Prostate gland (tissue), 2 donors: ENCODE measurements at regions not wholly inside any gene's neighbourhood (a gene's known extent, or its start where the extent isn't known, plus 50 kb on each side); places are given as distances from the start of the nearest gene placed in this dataset.

Source experiments
- DNase-seq: peaks from one replicate; pipeline ENCODE4 v3.0.0-alpha.2; 2019; ENCODE audit warnings: low spot score
- H3K27ac ChIP-seq, 2 donors: fragments of 200-600 bp; sonication (generic); 2 replicates each; pipeline ENCODE4 v1.5.1; 2017 to 2019
- H3K27me3 ChIP-seq: fragments of 200-600 bp; sonication (generic); replicated peaks from 2 replicates; pipeline ENCODE4 v1.5.1; 2019; ENCODE audit not compliant: insufficient read depth
- H3K36me3 ChIP-seq, 2 donors: fragments of 200-600 bp; sonication (generic); 1 replicate in 1 of 2; 2 replicates in 1 of 2; pipeline versions ENCODE4 v1.5.1 to v1.8.1; 2017 to 2019
- H3K4me1 ChIP-seq: fragments of 200-600 bp; sonication (generic); replicated peaks from 2 replicates; pipeline ENCODE4 v1.5.1; 2019
- H3K4me3 ChIP-seq, 2 donors: fragments of 200-600 bp; sonication (generic); 2 replicates each; pipeline ENCODE4 v1.5.1; 2017 to 2019
- H3K9me3 ChIP-seq: fragments of 200-600 bp; sonication (generic); 2 replicates; pipeline ENCODE4 v1.5.1; 2017
- CTCF ChIP-seq, 4 experiments: fragments of 200-600 bp in 2 of 4; fragments of 450-650 bp in 2 of 4; sonication (generic) in 2 of 4; IDR thresholded peaks; 1 replicate in 3 of 4; 2 replicates in 1 of 4; pipeline ENCODE4 v1.5.1; 2016 to 2019; ENCODE audit warnings: antibody characterized with exemption in 4 of 4, mild to moderate bottlenecking in 2 of 4, moderate library complexity in 2 of 4
- POLR2A ChIP-seq: fragments of 450-650 bp; IDR thresholded peaks from one replicate; pipeline ENCODE4 v1.6.1; 2016; ENCODE audit warnings: antibody characterized with exemption, mild to moderate bottlenecking
- POLR2AphosphoS5 ChIP-seq: sonication (generic); formaldehyde crosslinking; IDR thresholded peaks from one replicate; pipeline ENCODE4 v1.6.1; 2017; ENCODE audit warnings: antibody characterized with exemption
- WGBS: methylation state at CpG from one replicate; pipeline ENCODE4 v1.1.5; 2018; 5-methylcytosine and 5-hydroxymethylcytosine counted together
- intact Hi-C: fragments of 100-400 bp; cut with DNase I; formaldehyde crosslinking; loops from one replicate; pipeline ENCODE4 v1.14.2; 2022

GRCh38 chr1:234906654-234907053 lies 222.0 kb downstream of the TOMM20 start:
- H3K4me3 ChIP-seq = no peak overlapping the region
- no peak overlapping the region for H3K27ac ChIP-seq
- WGBS = 87% methylated on average over 5 of the region's 5 CpGs
- DNase-seq = no peak
- H3K9me3 ChIP-seq = no peaks in the 10 kb centered on the region
- H3K27me3 ChIP-seq = no peaks in the 10 kb centered on the region
- no peaks in the 10 kb centered on the region for H3K36me3 ChIP-seq
- no peaks in the 10 kb centered on the region for H3K4me1 ChIP-seq
- intact Hi-C loops = no loop called here
- no peak for TF ChIP-seq POLR2AphosphoS5
- no peak for TF ChIP-seq POLR2A
- no peak for TF ChIP-seq CTCF (IDR thresholded peaks at IDR 0.05)

- Histone ChIP-seq H3K4me3 (no peak overlapping the region), H3K4me1 (peaks cover 5% of the 10 kb centered on the region), H3K27ac (no peak overlapping the region), H3K36me3 (no peaks in the 10 kb centered on the region), H3K27me3 (no peaks in the 10 kb centered on the region), H3K9me3 (no peaks in the 10 kb centered on the region)
- intact Hi-C loops = no loop called here
- WGBS = 94% methylated on average over 7 of the region's 7 CpGs
- no peak for DNase-seq
- TF ChIP-seq CTCF (IDR thresholded peaks at IDR 0.05) (no peak), POLR2AphosphoS5 (no peak), POLR2A (no peak)
Measured at GRCh38 chr1:234902774-234903547, 225.7 kb downstream of the TOMM20 start.

GRCh38 chr1:234901491-234902049 lies 227.1 kb downstream of the TOMM20 start:
- Histone ChIP-seq H3K4me1 (peaks cover 5% of the 10 kb centered on the region), H3K4me3 (no peak overlapping the region), H3K36me3 (no peaks in the 10 kb centered on the region), H3K27ac (no peak overlapping the region), H3K9me3 (no peaks in the 10 kb centered on the region), H3K27me3 (no peaks in the 10 kb centered on the region)
- no peak for DNase-seq
- WGBS = 90% methylated on average over 10 of the region's 10 CpGs
- TF ChIP-seq CTCF (IDR thresholded peaks at IDR 0.05) (no peak), POLR2A (no peak), POLR2AphosphoS5 (no peak)
- intact Hi-C loops = no loop called here

GRCh38 chr1:234900595-234900994 lies 228.0 kb downstream of the TOMM20 start:
- no peak for DNase-seq
- peaks cover 5% of the 10 kb centered on the region for H3K4me1 ChIP-seq
- intact Hi-C loops = no loop called here
- H3K27me3 ChIP-seq = no peaks in the 10 kb centered on the region
- H3K9me3 ChIP-seq = no peaks in the 10 kb centered on the region
- H3K4me3 ChIP-seq = no peak overlapping the region
- H3K36me3 ChIP-seq = no peaks in the 10 kb centered on the region
- no peak overlapping the region for H3K27ac ChIP-seq
- TF ChIP-seq POLR2A (no peak), POLR2AphosphoS5 (no peak), CTCF (IDR thresholded peaks at IDR 0.05) (no peak)
- 85% methylated on average over 3 of the region's 3 CpGs for WGBS

- H3K27me3 ChIP-seq = no peaks in the 10 kb centered on the region
- 90% methylated on average over 13 of the region's 13 CpGs for WGBS
- TF ChIP-seq POLR2AphosphoS5 (no peak), POLR2A (no peak), CTCF (IDR thresholded peaks at IDR 0.05) (no peak)
- intact Hi-C loops = no loop called here
- H3K4me3 ChIP-seq = no peak overlapping the region
- no peak for DNase-seq
- no peaks in the 10 kb centered on the region for H3K9me3 ChIP-seq
- H3K4me1 ChIP-seq = peaks cover 5% of the 10 kb centered on the region
- no peaks in the 10 kb centered on the region for H3K36me3 ChIP-seq
- H3K27ac ChIP-seq = no peak overlapping the region
Measured at GRCh38 chr1:234899730-234900072, 228.9 kb downstream of the TOMM20 start.
